Stimulated activated naive CD8-positive, alpha-beta T cell treated with anti-CD3 and anti-CD28 coated beads, Interleukin-15, Interleukin-2, amounts not matched to agents 100 U/mL and 50 U/mL, for 24 hours (primary cell): ENCODE measurements at regions not wholly inside any gene's neighbourhood (a gene's known extent, or its start where the extent isn't known, plus 50 kb on each side); places are given as distances from the start of the nearest gene placed in this dataset.

Experiments used
- ATAC-seq: fragments of 150-1000 bp; cut with Tn5 transposase; one replicate; pipeline ENCODE4 v1.10.0; 2021
- DNase-seq: peaks from one replicate; pipeline ENCODE4 v3.0.0; 2021

GRCh38 chr3:107992976-107993684 is 97.7 kb downstream of the CD47 start:
- ATAC-seq (no peak), DNase-seq (no peak)

- no peak for ATAC-seq
- DNase-seq: no peak
Measured at GRCh38 chr3:107990926-107991325, 99.9 kb downstream of the CD47 start.

GRCh38 chr3:107990433-107990832 is 100.4 kb downstream of the CD47 start:
- DNase-seq (no peak), ATAC-seq (no peak)

- ATAC-seq (no peak), DNase-seq (no peak)
Measured at GRCh38 chr3:107989661-107990060, 101.2 kb downstream of the CD47 start.

- ATAC-seq (peak; percentile 16), DNase-seq (no peak)
Measured at GRCh38 chr3:107988460-107989175, 102.2 kb downstream of the CD47 start.

GRCh38 chr3:107987036-107987939 is 103.5 kb downstream of the CD47 start:
- DNase-seq (no peak), ATAC-seq (no peak)

GRCh38 chr3:107986505-107986904 is 104.3 kb downstream of the CD47 start:
- ATAC-seq: no peak
- DNase-seq: no peak

GRCh38 chr3:107985496-107985895 is 105.3 kb downstream of the CD47 start:
- ATAC-seq: peak; percentile 95

GRCh38 chr3:107983247-107983646 is 107.6 kb downstream of the CD47 start:
- no peak for DNase-seq
- ATAC-seq: no peak

More at GRCh38 chr3:107985496-107985895, 105.3 kb downstream of the CD47 start:
- peak; percentile 57 for DNase-seq

GRCh38 chr3:107982165-107982564 is 108.7 kb downstream of the CD47 start:
- ATAC-seq (no peak), DNase-seq (no peak)

GRCh38 chr3:107981471-107982111 is 109.2 kb downstream of the CD47 start:
- no peak for ATAC-seq

GRCh38 chr3:107979538-107979937 is 111.3 kb downstream of the CD47 start:
- ATAC-seq: no peak
- no peak for DNase-seq

More at GRCh38 chr3:107981471-107982111, 109.2 kb downstream of the CD47 start:
- DNase-seq: no peak

- no peak for ATAC-seq
- DNase-seq: no peak
Measured at GRCh38 chr3:107978131-107979055, 112.4 kb downstream of the CD47 start.

- no peak for DNase-seq
- no peak for ATAC-seq
Measured at GRCh38 chr3:107977221-107978130, 113.4 kb downstream of the CD47 start.

- DNase-seq (no peak), ATAC-seq (no peak)
Measured at GRCh38 chr3:107976202-107976800, 114.5 kb downstream of the CD47 start.

GRCh38 chr3:107975529-107976201 is 115.2 kb downstream of the CD47 start:
- DNase-seq (no peak), ATAC-seq (no peak)

GRCh38 chr3:107973961-107974360 is 116.9 kb downstream of the CD47 start:
- DNase-seq (no peak), ATAC-seq (no peak)

- ATAC-seq (no peak), DNase-seq (no peak)
Measured at GRCh38 chr3:107973152-107973551, 117.7 kb downstream of the CD47 start.
